NK-92 treated with Interleukin-12 subunit alpha and Interleukin-12 subunit beta, amount 100 ng/mL, for 24 hours (cell line): ENCODE measurements at regions not wholly inside any gene's neighbourhood (a gene's known extent, or its start where the extent isn't known, plus 50 kb on each side); places are given as distances from the start of the nearest gene placed in this dataset.

Experiments used
- DNase-seq: peaks from one replicate; lab custom pipeline; 2025; lab: John Stamatoyannopoulos, UW

DNA sequence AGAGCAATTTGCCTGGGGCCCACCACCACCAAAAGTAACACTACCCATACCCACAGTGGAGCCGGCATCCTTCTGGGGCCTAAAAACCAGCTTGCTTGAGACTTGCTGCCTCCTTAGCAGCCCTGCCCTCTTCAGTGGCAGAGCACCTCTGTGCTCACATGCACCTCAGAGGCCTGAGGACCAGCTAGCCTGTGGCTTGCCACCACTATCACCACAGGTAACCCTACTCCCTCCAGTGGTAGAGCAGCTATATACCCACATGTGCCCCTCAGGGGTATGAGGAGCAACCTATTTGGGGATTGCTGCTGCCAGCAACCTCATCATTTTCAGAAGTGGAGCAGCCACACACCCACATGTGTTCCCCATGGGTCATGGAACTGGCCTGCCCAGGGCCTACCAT is 111.4 kb upstream of the SPRY2 start:
- DNase-seq, result no peak

DNA sequence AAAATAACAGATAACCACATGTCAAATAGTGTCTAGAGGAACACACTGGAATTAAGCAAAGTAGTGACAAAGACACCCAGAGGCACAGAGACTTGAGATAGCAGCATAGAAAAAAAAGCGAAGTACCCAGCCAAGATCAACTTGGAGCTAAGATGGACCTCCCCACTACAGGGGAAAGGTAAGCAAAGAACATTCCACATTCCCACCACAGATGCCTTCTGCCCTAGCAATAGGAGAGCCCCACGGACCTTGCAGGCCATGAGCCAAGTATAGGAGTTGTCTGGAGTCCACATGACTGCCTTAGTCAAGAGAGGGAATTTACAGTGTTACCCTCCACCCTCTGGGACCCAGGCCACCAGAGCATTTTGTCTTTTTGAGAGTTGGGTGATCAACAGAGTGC is 110.7 kb upstream of the SPRY2 start:
- DNase-seq, result no peak

DNA sequence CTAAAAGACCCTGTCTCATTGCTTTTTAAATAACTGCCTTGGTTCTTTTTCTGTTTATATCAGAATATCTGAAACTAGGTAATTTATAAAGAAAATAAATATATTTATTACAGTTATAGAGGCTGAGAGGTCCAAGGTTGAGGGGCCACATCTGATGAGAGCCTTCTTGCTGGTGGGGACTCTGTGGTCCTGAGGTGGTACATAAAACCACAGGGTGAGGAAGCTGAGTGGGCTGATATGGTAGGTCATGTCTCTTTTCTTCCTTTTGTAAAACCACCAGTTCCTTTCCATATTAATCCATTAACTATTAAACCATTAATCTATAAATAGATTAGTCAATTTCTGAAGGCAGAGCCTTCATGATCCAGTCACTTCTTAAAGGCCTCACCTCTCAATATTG is 109.5 kb upstream of the SPRY2 start:
- peak; percentile 2 for DNase-seq

DNA sequence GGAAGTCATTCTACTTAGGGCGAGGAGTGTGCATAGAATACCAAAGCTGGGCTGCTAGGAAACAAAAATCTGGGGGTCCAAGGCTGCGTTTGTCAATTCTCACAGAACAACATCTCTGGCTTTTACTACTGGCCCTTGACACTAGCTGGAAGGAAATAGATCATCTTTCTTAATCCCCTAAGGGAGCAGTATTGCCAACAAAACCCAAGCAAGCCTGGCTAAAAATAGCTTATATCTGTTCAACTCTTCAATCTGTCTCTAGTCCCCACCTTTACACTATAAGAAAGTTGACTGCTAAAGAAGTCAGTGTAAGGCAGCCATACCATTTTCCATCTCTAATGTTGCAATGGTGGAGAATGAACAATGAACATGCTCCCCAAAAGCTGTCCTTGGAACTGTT is 107.8 kb upstream of the SPRY2 start:
- DNase-seq, result no peak

DNA sequence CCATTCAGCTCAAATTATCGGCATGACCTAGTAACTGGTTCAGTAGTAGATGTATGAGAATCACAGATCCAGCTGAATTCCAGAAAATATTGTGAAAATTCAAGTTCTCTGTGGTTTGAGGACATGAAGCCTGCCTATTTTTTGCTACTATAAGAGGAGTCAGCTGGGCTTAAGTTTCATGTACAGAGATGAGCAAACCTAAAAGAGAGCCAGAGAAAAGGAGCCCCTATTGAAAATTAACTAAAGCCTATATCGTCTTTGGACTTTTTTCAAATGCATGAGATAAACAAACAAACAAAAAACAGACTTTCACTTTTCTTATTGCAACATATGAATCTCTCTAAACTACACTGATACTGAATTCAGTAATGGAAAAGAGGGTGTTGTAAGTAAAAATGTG is 106.8 kb upstream of the SPRY2 start:
- no peak for DNase-seq

DNA sequence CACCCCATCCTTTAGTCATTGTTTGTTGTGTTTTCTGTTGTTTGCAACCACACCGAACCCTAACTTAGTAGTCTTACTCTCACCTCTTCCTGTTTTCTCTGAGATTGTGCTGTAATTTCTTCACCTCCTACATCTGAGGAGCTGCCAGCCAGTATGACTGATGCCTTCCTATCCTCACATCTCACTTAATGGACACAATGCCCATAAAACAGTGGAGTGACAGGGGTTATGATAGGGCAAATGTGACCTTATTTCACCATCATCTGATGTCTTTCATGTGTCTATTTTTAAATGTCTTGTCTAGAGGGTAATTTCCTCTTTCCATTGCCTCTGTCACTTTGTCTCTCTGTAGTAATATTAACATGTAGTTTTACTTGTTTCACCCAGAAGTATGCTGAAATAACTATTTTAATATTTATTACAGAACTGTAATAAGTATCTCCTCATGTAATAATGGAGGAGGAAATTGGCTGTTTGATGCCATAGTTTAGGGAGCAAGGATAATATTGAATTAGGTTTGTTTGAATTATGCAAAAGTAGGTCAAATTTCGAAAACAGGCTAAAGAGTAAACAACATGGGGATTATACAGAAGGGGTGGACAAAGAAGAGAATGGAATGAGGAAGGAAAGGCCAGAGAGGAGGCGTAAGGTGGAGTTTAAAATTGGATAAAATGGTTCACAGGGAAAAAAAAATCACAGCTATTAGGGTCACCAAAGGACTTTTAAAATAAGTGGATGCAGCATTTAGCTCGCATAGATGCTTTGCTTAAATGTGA is 103.5 kb upstream of the SPRY2 start:
- no peak for DNase-seq

DNA sequence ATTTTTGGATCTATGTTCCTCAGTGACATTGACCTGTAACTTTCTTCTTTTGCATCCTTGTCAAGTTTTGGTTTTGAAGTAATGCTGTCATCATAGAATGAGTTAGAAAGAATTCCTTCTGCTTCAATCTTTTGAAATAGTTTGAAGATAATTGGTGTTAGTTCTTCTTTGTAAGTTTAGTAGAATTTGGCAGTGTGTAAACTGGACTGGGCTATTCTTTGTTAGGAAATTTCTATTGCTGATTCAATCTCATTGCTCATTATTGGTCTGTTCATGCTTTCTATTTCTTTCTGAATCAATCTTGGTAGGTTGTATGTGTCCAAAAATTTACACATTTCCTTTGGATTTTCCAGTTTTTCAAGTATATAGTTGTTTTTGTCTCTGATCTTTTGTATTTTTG is 101.7 kb upstream of the SPRY2 start:
- DNase-seq, result no peak

DNA sequence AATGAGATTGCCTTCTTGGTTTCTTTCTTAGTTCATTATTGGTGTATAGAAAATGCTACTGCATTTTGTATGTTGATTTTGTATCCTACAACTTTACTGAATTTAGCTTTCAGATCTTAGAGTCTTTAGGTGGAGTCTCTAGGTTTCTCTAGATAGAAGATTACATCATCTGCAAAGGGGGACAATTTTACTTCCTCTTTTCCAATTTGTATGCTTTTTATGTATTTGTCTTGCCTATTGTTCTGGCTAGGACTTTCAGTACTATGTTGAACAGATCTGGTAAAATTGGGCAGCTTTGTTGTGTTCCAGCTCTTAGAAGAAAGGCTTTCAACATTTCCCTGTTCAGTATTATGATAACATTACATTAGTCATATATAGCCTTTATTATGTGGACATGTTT is 101.0 kb upstream of the SPRY2 start:
- no peak for DNase-seq

DNA sequence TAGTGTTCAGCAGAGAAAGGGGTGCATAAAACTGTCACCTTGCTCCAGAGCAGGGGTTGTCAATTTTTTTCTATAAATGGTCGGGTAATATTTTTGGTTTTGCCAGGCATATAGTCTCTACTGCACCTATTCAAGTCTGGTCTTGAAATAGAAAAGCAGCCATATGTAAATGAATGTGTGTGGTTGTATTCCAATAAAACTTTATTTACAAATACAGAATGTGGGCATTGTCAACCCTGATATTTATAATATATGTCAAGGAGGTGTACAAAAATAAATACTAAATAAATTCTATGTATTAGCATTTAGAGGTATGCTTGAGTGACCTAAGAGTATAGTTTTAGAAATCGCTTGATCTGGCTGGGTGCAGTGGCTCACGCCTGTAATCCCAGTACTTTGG is 97.6 kb upstream of the SPRY2 start:
- DNase-seq, result no peak

DNA sequence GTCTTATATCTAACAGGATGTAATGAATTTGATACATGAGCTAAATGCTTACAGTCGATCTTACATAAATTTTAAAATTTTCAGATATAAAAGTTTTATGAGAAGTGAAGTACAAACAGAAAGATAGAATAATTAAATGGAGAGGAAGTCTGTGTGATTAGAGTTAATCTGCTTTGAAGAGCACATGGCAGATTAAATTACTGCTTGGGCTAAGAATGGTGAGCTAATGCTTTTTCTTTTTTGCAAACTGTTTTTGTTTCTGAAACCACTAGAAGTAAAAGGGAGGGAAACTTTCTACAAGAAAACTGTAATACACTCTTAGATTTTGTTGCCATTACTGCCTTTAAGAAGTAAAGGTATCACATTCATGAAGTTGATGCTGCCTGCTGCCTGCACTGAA is 96.3 kb upstream of the SPRY2 start:
- DNase-seq, result no peak

DNA sequence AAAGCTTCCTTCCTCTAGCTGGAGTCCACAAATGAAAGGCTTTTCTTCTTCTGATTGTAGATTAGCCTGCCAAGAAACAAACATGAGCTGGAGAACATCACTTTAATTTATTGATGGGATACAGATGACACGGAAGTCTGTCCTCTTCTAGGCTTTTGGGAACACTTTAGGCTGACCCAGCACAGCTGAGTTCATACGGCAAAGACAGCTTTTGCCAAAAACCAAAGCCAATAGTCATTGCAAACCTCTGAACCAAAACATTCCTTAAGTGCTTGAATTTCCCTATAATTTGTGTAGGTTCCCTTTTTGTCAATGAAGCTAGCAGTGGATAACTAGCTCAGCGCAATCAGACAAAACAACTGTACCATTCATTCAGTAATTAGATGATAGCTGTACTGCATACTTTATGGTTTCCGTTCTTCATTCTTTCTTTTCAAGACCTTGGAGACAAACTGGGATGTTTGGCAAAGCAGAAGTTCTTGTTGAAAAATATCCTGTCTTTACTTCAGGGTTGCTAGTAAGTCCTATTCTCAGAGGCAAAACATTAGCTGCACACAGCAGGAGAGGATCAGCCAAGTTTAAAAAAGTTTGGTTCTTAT is 95.7 kb upstream of the SPRY2 start:
- no peak for DNase-seq

DNA sequence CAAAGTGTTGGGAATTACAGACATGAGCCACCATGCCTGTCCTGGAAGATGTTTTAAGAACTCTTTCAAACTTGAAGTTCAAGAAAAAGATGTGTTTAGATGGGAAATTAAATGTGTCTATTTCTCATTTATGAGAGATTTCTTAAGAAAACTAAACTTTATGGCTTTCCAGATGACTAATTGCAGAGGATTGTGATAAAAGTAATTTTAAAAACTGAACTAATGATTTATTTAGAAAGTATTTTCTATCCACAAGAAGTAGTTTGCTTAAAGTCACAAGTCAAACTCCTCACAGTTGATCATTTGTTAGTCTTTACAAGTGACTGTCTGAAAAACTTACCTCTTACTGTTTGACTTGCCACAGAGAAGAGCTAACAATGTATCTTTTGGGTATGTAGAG is 89.6 kb upstream of the SPRY2 start:
- no peak for DNase-seq

DNA sequence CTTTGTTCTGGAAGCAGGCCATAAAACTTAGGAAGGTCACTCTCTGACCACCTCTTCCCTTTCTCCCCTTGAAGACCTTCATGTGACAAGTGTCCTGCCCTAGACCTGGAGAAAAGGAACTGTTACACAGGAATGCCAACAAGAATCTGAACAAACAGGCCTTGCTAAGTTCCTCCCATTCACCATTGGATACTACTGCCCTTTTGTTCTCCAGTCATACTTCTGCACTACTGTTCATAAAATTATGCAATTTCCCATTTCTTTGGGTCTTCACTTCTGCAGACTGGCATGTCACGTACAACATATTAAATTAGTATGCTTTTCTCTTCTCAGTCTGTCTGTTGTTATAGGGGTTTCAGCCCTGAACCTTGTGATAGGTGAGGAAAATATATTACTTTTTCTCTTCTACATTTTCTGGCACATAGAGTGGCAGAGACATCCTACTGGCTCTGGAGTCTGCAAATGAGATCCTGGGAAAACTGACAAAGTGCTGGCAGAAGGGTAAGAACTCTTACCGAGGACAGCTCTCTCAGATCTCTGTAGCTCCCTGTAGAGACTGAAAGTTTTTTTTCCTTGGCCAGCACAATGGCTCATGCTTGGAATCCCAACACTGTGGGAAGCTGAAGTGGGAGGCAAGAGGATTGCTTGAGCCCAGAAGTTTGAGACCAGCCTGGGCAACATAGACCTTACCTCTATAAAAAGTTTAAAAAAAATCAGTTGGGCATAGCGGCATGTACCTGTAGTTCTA is 87.6 kb upstream of the SPRY2 start:
- DNase-seq, result no peak

DNA sequence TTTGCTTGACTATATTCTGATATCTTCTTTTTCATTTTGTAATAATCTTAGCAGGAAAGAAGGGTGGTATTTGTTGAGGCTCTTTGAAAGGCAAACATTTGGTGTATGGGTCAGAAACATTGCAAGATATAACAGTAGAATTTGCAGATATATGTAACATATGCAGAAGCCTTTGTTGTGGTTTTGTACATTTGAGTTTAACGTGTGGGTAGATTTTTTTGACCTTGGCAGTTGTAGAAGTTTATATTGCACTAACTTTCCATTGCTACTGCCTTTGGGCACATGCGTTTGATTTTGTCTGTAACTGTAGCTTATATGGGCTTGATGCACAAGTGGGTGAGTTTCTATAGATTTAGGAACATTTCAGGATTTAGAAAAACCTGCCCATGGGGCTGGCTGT is 78.5 kb upstream of the SPRY2 start:
- no peak for DNase-seq

DNA sequence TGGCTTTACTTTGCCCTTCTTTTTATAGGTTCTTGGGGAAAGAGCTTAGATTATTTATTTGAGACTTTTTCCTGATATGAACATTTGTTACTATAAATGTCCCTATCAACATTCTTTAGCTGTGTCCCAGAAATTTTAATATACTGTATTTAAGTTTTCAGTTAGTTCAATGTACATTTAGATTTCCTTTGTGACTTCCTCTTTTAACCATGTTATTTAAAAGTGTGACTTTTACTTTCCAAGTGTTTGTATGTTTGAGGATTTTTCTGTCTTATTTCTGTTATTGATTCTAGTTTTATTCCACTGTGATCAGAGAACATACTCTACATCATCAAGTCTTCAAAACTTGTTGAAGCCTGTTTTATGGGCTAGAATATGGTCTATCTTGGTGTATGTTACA is 72.7 kb upstream of the SPRY2 start:
- DNase-seq, result no peak

DNA sequence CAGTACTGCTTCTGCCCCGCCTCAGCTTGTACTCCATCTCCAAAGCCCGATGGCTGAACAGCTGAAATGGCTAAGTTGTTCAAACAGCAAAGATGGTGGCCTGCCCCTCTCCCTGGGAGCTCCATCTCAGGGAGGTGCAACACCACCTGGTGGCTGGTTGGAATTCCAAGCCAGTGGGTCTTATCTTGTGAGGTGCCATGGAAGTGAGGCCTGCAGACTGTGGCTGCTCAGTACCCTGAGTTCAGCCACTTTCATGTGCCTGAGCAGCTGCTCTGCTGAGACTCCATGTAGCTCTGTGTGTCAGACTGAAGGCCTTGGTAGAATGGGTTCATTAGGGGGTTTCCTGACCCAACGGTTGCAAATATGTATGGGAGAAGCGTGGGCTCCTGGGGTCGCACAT is 67.3 kb upstream of the SPRY2 start:
- DNase-seq, result no peak

DNA sequence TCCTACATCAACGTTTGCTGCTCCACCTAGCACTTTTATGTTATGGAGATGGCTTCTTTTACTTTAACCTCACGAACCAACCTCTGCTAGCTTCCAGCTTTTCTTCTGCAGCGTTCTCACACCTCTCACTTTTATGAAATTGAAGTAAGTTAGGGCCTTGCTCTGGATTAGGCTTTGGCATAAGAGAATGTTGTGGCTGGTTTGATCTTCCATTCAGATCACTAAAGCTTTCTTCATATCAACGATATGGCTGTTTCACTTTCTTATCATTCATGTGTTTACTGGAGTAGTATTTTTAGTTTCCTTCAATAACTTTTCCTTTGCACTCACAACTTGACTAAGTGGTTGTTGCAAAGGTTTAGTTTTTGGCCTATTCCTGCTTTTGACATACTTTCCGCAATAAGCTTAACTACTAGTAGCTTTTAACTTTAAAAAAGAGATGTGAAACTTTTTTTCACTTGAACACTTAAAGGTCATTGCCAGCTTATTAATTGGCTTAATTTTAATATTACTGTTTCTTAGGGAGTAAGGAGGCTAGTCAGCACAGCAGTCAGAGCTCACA is 60.0 kb upstream of the SPRY2 start:
- no peak for DNase-seq

DNA sequence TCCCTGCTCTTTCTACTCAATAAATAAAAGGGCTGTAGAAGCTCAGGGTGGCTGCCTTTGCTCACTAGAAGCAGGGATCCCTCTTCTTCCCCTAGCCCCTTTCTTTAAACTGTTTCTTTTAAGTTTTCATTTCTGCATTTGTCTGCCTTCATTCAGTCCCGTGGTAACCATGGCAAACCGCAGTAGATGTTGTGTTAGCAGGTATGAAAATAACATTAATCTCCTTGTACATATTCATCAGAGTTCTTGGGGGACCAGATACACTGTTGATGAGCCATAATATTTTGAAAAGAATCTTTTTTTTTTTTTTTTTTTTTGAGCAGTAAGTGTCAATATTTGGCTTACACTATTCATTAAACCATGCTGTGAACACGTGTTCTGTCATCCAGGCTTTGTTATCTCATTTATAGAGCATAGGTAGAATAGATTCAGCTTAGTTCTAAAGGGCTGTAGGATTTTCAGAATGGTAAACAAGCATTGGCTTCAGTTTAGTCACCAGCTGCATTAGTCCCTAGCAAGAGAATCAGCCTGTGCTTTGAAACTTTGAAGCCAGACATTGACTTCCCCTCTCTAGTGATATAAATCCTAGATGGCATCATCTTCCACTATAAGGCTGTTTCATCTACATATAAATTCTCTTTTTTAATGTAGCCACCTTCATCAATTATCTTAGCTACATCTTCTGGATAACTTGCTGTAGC is 59.4 kb upstream of the SPRY2 start:
- DNase-seq, result no peak

DNA sequence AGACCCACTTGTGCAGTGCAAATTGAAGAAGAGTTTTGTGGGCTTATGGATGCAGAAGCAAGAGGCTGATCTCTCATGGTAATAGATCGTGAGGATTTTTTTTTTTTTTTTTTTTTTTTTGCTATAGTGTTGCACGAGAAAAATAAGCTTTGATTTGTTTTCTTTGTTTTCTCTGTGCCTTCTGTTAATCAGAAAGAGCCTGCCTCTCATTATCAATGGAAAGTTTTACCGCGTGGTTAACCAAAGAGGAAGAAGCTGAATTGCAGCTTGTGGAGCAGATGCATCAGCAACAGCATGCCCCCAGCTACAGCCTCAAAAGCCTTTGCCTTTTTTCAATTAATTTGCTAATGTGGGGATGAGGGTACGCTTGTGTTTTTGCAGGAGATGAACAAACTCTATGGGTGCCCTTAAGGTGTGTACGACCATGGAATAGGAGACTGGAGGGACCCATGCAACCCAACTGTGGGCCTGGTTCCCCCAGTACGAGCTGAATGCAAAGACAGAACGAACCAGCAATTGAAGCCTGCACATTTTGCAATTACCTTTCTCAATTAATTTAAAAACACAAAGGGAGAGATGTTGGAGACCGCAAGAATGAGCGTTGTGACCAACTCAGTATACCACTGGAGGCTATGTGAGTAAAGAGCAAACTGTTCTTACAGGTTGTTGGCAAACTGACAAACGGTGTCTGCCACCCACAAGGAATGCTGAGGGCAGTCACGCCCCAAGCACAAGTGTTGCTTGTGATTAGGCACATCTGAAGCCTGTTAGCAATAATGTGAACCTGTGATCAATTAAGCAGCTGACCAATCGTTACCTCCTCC is 58.6 kb upstream of the SPRY2 start:
- DNase-seq, result peak; percentile 57
